ENCODE measurements at regions not wholly inside any gene's neighbourhood (a gene's known extent, or its start where the extent isn't known, plus 50 kb on each side); places are given as distances from the start of the nearest gene placed in this dataset.

DNA sequence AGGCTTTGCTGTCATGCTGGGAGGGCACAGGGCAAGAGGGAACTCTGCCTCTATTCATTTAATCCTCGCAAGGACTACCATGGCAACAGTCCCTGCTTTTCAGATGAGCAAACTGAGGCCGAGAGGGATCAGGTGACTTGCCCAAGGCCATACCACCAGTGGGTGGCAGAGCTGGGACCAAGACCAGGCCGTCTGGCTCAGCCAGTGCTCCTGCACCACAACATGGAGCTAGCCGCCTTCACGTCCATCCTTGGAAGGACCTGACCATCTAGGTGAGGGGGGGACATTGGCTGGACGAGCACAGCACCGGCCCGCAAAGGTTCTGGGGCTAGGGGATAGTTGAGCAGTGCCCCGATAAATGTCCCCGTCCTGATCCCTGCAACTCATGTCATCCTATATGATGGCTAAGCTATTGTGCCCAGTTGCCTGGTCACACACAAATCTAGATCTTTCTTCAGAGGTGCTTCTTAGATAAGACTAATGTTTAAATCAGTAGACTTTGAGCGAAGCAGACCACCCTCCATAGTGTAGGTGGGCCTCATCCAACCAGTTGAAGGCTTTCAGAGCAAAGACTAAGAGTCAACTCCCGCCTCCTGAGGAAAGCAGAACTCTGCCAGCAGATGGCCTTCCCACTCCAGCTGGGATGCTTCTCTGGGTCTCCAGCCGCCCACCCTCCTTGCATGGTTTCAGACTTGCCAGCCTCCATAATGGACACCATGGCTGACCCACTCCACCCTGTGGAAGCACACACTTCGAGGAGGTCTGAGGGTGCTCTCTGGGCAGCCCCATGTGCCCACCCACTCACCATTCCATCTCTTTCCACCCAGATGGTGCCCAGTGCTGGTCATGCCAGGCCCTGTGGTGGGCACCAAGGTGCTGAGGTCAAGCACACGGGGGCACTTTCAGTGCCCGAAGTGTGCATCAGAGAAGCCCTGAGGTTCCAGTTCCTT, 214.8 kb upstream of the RAB6C start:
- no peaks in the 10 kb centered on the region for H3K27me3 ChIP-seq (ENCODE audit: insufficient read depth, low read length)
- H3K4me1 ChIP-seq (ENCODE audit: control insufficient read depth, insufficient read depth, low read length, unreplicated experiment): no peaks in the 10 kb centered on the region

DNA sequence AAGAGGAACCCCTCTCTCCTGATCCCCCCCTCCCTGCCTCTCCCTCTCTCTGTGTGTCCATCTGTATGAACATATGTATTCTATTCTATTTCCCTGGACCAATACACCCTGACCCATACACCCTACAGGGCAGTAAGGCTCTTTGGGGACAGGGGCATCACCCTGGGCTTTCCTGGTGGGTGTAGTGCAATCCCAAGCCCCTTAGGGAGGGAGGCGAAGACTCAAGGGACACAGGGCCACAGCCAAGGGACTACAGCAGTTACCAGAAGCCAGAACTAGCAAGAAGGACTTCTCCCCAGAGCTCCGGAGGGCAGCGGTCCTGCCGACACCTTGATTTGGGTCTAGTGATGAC, 214.2 kb upstream of the RAB6C start:
- H3K27ac ChIP-seq (ENCODE audit: low read depth, low read length): no peak overlapping the region
- no peak overlapping the region for H3K4me3 ChIP-seq (ENCODE audit: low read depth, low read length)
- no peak overlapping the region for H2AFZ ChIP-seq (ENCODE audit: low read length, unreplicated experiment)
- H3K27me3 ChIP-seq (ENCODE audit: insufficient read depth, low read length): no peaks in the 10 kb centered on the region
- no peaks in the 10 kb centered on the region for H3K36me3 ChIP-seq (ENCODE audit: insufficient read depth, low read length)
- H3K79me2 ChIP-seq (ENCODE audit: control insufficient read depth, insufficient read depth, low read length, unreplicated experiment): no peaks in the 10 kb centered on the region
- no peaks in the 10 kb centered on the region for H3K4me1 ChIP-seq (ENCODE audit: control insufficient read depth, insufficient read depth, low read length, unreplicated experiment)

More for the DNA sequence above, 214.8 kb upstream of the RAB6C start:
- no peak overlapping the region for H3K27ac ChIP-seq (ENCODE audit: low read depth, low read length)
- H3K79me2 ChIP-seq (ENCODE audit: control insufficient read depth, insufficient read depth, low read length, unreplicated experiment): no peaks in the 10 kb centered on the region
- H2AFZ ChIP-seq (ENCODE audit: low read length, unreplicated experiment): no peak overlapping the region
- no peaks in the 10 kb centered on the region for H3K36me3 ChIP-seq (ENCODE audit: insufficient read depth, low read length)
- no peak overlapping the region for H3K4me3 ChIP-seq (ENCODE audit: low read depth, low read length)

DNA sequence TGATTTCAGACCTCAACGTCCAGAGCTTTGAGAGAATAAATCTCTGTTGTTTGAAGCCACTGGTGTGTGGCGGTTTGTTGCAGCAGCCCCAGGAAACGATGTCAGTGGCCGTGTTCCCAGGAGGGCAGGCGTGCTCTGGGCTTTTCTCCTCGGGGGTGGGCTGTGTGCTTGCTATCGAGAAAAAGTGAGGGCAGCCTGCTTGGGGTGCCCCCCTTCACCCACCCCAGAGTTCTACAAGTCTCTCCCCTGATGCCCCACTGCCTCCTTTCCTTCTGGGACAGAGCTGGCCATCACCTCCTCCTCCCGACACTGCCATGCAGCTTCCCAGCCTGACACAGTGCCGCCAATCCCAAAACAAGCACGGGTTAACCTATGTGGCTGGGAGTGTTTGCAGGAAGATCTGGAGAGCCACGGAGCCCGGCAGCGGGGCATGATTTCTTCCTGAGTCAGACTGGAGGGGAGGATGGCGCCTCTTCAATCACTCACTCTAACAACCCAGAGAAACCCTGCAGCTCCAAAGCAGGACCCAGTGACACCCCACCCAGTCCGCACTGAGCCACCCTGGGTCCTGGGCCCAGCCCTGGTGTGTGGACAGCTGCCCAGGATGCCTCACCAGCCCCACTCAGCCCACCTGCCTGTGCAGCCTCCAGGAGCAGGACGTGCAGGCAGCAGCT, 213.7 kb upstream of the RAB6C start:
- Histone ChIP-seq H3K36me3 (ENCODE audit: insufficient read depth, low read length) (no peaks in the 10 kb centered on the region), H2AFZ (ENCODE audit: low read length, unreplicated experiment) (no peak overlapping the region), H3K79me2 (ENCODE audit: control insufficient read depth, insufficient read depth, low read length, unreplicated experiment) (no peaks in the 10 kb centered on the region), H3K4me1 (ENCODE audit: control insufficient read depth, insufficient read depth, low read length, unreplicated experiment) (no peaks in the 10 kb centered on the region), H3K27ac (ENCODE audit: low read depth, low read length) (no peak overlapping the region), H3K27me3 (ENCODE audit: insufficient read depth, low read length) (no peaks in the 10 kb centered on the region), H3K4me3 (ENCODE audit: low read depth, low read length) (no peak overlapping the region)

DNA sequence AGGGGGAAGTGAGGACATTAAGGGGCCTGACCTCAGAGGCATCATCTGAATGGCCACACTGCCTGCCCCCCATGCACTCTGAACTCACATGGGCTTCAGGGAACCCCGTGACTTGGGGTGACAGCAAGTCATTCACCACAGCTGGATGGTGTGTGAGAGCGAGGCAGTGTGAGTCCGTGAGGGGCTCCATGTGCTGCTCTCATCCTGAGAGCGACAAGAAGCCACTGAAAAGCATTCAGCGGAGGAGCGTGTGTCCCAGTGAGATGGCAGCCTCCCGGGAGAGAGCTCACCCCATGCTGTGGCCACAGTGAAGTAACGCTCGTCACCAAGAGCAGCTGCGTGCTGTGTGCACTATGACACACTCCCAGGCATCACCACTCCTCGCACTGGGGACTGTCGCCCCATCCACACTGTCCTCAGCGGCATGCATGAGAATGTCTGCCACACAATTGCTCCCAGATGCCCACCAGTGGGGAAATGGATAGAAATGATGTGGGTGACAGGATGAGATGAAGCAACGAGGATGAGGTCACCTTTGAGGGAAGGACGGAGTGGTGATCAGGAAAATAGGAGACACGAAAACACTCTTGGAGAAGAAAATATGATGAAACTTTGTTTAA, 213.0 kb upstream of the RAB6C start:
- Histone ChIP-seq H3K27me3 (ENCODE audit: insufficient read depth, low read length) (no peaks in the 10 kb centered on the region), H3K36me3 (ENCODE audit: insufficient read depth, low read length) (no peaks in the 10 kb centered on the region), H3K4me1 (ENCODE audit: control insufficient read depth, insufficient read depth, low read length, unreplicated experiment) (no peaks in the 10 kb centered on the region), H3K79me2 (ENCODE audit: control insufficient read depth, insufficient read depth, low read length, unreplicated experiment) (no peaks in the 10 kb centered on the region), H2AFZ (ENCODE audit: low read length, unreplicated experiment) (no peak overlapping the region), H3K27ac (ENCODE audit: low read depth, low read length) (no peak overlapping the region), H3K4me3 (ENCODE audit: low read depth, low read length) (no peak overlapping the region)

DNA sequence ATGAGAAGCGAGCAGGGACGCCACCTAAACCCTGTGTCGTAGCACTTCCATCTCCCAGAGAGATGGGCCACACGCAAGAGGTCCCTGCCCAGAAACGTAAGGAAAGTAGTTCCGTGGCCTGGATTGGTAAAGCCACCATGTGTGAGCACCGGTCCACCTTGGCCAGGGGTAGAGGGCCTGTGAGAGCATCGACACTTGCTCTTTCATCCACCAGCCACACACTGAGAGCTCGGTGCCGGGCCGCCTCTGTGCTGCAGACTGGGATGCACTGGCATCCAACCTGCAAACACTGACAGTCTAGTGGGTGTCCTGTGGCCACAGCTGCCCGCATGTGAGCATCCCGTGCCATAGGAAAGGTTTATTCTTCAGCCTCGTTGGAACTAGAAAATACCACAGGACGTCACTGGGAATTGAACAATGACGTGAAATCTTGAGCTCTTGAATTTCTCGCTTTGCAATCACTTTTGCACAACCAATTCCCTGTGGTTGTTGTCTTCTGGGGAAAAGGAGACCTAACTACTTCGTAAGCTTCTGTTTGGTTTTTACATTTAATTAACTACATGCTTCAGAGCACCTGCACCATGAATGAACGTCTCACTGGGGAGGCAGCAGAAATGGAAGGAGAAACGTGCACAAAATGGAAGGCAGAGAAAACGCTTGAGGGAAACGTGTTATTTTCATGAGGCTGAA, 212.0 kb upstream of the RAB6C start:
- Histone ChIP-seq H3K4me1 (ENCODE audit: control insufficient read depth, insufficient read depth, low read length, unreplicated experiment) (no peaks in the 10 kb centered on the region), H3K36me3 (ENCODE audit: insufficient read depth, low read length) (no peaks in the 10 kb centered on the region), H3K79me2 (ENCODE audit: control insufficient read depth, insufficient read depth, low read length, unreplicated experiment) (no peaks in the 10 kb centered on the region), H3K27me3 (ENCODE audit: insufficient read depth, low read length) (no peaks in the 10 kb centered on the region), H2AFZ (ENCODE audit: low read length, unreplicated experiment) (no peak overlapping the region), H3K4me3 (ENCODE audit: low read depth, low read length) (no peak overlapping the region), H3K27ac (ENCODE audit: low read depth, low read length) (no peak overlapping the region)

DNA sequence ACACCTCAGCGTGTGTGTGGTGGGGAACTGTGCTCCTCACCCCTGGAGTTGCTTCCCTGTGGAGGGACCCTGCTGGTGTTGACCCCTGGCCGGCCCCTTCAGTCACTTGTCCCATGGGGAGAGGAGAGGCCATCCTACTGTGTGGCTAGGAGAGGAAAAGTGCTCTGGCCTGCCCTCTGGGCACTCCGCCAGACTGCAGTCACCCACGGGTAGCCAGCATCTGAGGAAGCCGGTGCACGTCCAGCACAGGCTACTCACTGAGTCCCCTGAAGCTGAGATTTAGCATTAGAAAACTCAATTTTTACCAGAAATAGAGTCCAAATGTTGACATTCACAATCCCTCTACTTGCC, 211.5 kb upstream of the RAB6C start:
- H2AFZ ChIP-seq (ENCODE audit: low read length, unreplicated experiment): no peak overlapping the region
- H3K27ac ChIP-seq (ENCODE audit: low read depth, low read length): no peak overlapping the region

DNA sequence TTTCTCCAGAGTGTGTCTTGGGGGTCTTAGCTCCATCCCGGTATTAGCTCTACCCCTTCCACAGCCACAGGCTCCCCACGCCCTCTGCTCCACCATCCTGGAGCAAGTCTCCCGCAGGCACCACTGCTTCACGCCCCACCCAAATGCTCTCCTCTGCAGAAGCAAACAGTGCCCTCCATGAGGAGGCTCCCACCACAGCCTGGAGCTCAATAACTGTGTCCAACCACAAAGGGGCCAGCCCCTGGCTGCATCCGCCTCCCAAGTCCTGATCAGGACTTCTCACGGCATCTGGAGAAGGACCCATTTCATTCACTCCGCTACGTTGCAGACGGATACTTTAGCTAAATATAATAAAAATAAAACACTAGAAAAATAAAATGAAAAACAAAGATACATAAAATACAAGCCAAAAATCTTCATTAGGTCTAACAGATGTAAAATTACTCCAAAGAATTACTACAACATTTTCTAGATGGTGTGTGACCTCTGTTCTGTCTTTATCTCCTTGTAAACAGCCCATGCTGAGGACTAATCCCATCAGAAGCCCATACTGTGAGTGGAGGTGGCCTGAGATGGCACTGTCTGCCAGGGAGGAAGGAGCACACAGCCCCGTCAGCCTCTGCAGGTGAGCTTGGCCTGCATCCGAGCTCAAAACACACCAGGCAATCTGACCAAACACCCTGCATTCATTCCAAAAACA, 210.8 kb upstream of the RAB6C start:
- Histone ChIP-seq H3K27me3 (ENCODE audit: insufficient read depth, low read length) (no peaks in the 10 kb centered on the region), H3K4me1 (ENCODE audit: control insufficient read depth, insufficient read depth, low read length, unreplicated experiment) (no peaks in the 10 kb centered on the region), H3K4me3 (ENCODE audit: low read depth, low read length) (no peak overlapping the region), H2AFZ (ENCODE audit: low read length, unreplicated experiment) (no peak overlapping the region), H3K27ac (ENCODE audit: low read depth, low read length) (no peak overlapping the region), H3K36me3 (ENCODE audit: insufficient read depth, low read length) (no peaks in the 10 kb centered on the region), H3K79me2 (ENCODE audit: control insufficient read depth, insufficient read depth, low read length, unreplicated experiment) (no peaks in the 10 kb centered on the region)

More for the DNA sequence above, 211.5 kb upstream of the RAB6C start:
- H3K36me3 ChIP-seq (ENCODE audit: insufficient read depth, low read length): no peaks in the 10 kb centered on the region
- H3K4me3 ChIP-seq (ENCODE audit: low read depth, low read length): no peak overlapping the region
- H3K79me2 ChIP-seq (ENCODE audit: control insufficient read depth, insufficient read depth, low read length, unreplicated experiment): no peaks in the 10 kb centered on the region
- no peaks in the 10 kb centered on the region for H3K4me1 ChIP-seq (ENCODE audit: control insufficient read depth, insufficient read depth, low read length, unreplicated experiment)
- no peaks in the 10 kb centered on the region for H3K27me3 ChIP-seq (ENCODE audit: insufficient read depth, low read length)

DNA sequence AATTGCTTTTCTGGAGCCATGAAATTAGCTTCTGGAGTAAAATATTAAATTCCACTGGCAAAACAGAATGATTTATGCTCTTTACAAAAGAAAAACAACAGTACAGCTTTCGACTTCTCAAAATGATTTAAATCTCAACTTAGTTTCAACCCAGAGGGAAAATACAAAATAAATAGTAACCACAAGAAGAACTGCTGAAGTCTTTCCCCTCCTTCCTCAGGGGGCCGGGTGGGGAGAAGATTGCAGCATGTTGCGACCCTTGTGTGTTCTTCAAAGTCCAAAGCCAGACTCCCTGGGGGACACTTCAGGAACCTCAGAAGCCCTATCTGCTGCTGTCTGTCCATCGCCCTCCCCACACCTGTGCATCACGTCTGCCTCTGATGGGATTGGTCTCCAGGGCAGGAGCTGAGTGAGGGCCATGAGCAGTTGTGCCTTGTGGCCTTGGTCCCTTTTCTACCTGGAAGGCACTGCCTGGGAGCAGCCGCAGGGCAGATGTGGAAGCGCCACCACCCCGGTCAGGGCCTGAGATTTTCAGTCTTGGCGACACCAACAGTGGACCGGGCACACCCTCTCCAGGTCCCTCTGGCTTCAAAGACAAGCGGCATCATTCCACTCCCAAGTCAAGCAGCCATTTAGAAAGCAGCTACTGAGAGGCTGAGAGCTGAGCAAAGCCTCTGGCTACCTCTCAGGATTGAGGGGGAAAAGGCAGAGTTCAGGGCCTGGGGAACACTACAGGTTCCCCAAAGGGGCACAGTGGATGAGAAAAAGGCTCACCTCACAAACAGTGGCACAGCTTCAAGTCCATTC, 210.1 kb upstream of the RAB6C start:
- no peak overlapping the region for H3K27ac ChIP-seq (ENCODE audit: low read depth, low read length)
- no peak overlapping the region for H3K4me3 ChIP-seq (ENCODE audit: low read depth, low read length)
- no peak overlapping the region for H2AFZ ChIP-seq (ENCODE audit: low read length, unreplicated experiment)
- no peaks in the 10 kb centered on the region for H3K36me3 ChIP-seq (ENCODE audit: insufficient read depth, low read length)
- no peaks in the 10 kb centered on the region for H3K79me2 ChIP-seq (ENCODE audit: control insufficient read depth, insufficient read depth, low read length, unreplicated experiment)
- no peaks in the 10 kb centered on the region for H3K4me1 ChIP-seq (ENCODE audit: control insufficient read depth, insufficient read depth, low read length, unreplicated experiment)
- H3K27me3 ChIP-seq (ENCODE audit: insufficient read depth, low read length): no peaks in the 10 kb centered on the region

DNA sequence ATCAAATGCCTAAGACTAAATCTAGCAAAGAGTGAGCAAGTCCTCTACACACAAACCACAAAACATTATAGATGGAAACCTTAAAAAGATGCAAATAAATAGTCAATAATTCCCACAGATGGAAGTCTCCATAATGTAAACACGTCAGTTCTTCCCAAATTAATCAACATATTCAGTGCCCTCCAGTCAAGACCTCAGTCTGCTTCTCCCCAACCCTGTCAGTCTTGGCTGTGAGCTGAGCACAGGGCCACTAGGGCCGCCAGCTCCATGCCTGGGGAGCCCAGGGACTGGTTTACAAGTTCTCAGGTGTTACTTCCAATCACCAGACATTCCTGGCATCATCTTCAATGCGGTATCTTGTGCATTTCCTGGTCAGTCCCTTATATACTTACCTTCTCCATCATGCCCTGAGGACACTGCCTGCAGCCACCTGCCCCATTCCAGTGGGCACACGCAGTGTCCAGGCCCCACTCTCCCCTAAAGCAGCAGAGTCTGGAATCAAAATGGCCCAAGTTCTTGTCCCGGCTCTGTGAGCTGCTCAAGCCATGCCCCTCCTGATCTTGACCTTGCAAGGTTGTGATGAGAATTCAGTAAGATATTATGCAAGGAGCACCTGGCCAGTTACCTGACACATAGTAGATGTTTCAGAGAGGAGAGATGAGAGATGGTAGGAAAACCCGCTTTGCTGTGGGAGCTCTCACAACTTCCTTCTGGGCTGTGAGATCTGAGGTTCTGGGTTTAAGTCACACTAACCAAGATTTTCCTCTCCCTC, 207.9 kb upstream of the RAB6C start:
- no peaks in the 10 kb centered on the region for H3K27me3 ChIP-seq (ENCODE audit: insufficient read depth, low read length)
- H3K27ac ChIP-seq (ENCODE audit: low read depth, low read length): no peak overlapping the region
- H3K4me1 ChIP-seq (ENCODE audit: control insufficient read depth, insufficient read depth, low read length, unreplicated experiment): no peaks in the 10 kb centered on the region
- no peak overlapping the region for H3K4me3 ChIP-seq (ENCODE audit: low read depth, low read length)
- H3K79me2 ChIP-seq (ENCODE audit: control insufficient read depth, insufficient read depth, low read length, unreplicated experiment): no peaks in the 10 kb centered on the region
- no peak overlapping the region for H2AFZ ChIP-seq (ENCODE audit: low read length, unreplicated experiment)
- H3K36me3 ChIP-seq (ENCODE audit: insufficient read depth, low read length): no peaks in the 10 kb centered on the region
